HL-60 (cell line): ENCODE measurements at regions not wholly inside any gene's neighbourhood (a gene's known extent, or its start where the extent isn't known, plus 50 kb on each side); places are given as distances from the start of the nearest gene placed in this dataset.

ENCODE experiments used
- DNase-seq, 2 experiments: peaks; one replicate each; pipeline ENCODE4 v3.0.0-alpha.2; 2010 to 2020; ENCODE audit warnings: low read depth in 1 of 2, low spot score in 1 of 2
- H3K27ac ChIP-seq: fragments of 250-450 bp; sonication (Bioruptor Pico); replicated peaks from 2 replicates; pipeline ENCODE4 v1.5.1; 2020; ENCODE audit warnings: mild to moderate bottlenecking, moderate library complexity
- H3K27me3 ChIP-seq: fragments of 250-450 bp; sonication (Bioruptor Pico); 2 replicates; pipeline ENCODE4 v1.5.1; 2021; ENCODE audit warnings: mild to moderate bottlenecking, moderate library complexity; ENCODE audit not compliant: insufficient read depth, poor library complexity, severe bottlenecking
- H3K4me3 ChIP-seq: replicated peaks from 2 replicates; pipeline ENCODE4 v1.5.1; 2011; ENCODE audit warnings: mild to moderate bottlenecking, control low read depth, low read length; ENCODE audit not compliant: insufficient read depth
- CTCF ChIP-seq: IDR thresholded peaks from one replicate; pipeline ENCODE4 v1.5.1; 2011; ENCODE audit warnings: low read length, control low read depth, inconsistent platforms; ENCODE audit not compliant: insufficient read depth
- GABPA ChIP-seq: IDR thresholded peaks from 2 replicates; pipeline ENCODE4 v1.6.1; 2012; ENCODE audit warnings: low read depth
- POLR2AphosphoS5 ChIP-seq: IDR thresholded peaks from 2 replicates; pipeline ENCODE4 v1.6.1; 2012; ENCODE audit warnings: low read depth
- REST ChIP-seq: IDR thresholded peaks from 2 replicates; pipeline ENCODE4 v1.6.1; 2012; ENCODE audit warnings: low read depth; ENCODE audit not compliant: insufficient replicate concordance
- SPI1 ChIP-seq: IDR thresholded peaks from 2 replicates; pipeline ENCODE4 v1.6.1; 2012; ENCODE audit warnings: low read depth, mild to moderate bottlenecking, borderline replicate concordance

GRCh38 chr3:145971186-145971585 lies 189.8 kb downstream of the PLOD2 start:
- TF ChIP-seq SPI1 (no peak), CTCF (no peak), REST (no peak), POLR2AphosphoS5 (no peak), GABPA (no peak)
- Histone ChIP-seq H3K27me3 (no peaks in the 10 kb centered on the region), H3K27ac (no peak overlapping the region), H3K4me3 (no peak overlapping the region)
- no peak for DNase-seq

GRCh38 chr3:145972851-145973250 lies 188.1 kb downstream of the PLOD2 start:
- no peak overlapping the region for H3K27ac ChIP-seq

GRCh38 chr3:145981056-145981455 lies 179.9 kb downstream of the PLOD2 start:
- no peak for DNase-seq
- TF ChIP-seq REST (no peak), CTCF (no peak), SPI1 (no peak), POLR2AphosphoS5 (no peak), GABPA (no peak)
- Histone ChIP-seq H3K27ac (no peak overlapping the region), H3K4me3 (no peak overlapping the region), H3K27me3 (no peaks in the 10 kb centered on the region)

More at GRCh38 chr3:145972851-145973250, 188.1 kb downstream of the PLOD2 start:
- H3K4me3 ChIP-seq, result no peak overlapping the region
- no peaks in the 10 kb centered on the region for H3K27me3 ChIP-seq
- DNase-seq, result no peak
- TF ChIP-seq POLR2AphosphoS5, result no peak
- TF ChIP-seq SPI1, result no peak
- no peak for TF ChIP-seq CTCF
- no peak for TF ChIP-seq REST
- TF ChIP-seq GABPA, result no peak
